ENCODE measurements at regions not wholly inside any gene's neighbourhood (a gene's known extent, or its start where the extent isn't known, plus 50 kb on each side); places are given as distances from the start of the nearest gene placed in this dataset.
"Not testable (repeated sequence)": the region's sequence is repeated elsewhere in the genome, so short reads cannot be mapped to it uniquely, and the experiment has no call there.

DNA sequence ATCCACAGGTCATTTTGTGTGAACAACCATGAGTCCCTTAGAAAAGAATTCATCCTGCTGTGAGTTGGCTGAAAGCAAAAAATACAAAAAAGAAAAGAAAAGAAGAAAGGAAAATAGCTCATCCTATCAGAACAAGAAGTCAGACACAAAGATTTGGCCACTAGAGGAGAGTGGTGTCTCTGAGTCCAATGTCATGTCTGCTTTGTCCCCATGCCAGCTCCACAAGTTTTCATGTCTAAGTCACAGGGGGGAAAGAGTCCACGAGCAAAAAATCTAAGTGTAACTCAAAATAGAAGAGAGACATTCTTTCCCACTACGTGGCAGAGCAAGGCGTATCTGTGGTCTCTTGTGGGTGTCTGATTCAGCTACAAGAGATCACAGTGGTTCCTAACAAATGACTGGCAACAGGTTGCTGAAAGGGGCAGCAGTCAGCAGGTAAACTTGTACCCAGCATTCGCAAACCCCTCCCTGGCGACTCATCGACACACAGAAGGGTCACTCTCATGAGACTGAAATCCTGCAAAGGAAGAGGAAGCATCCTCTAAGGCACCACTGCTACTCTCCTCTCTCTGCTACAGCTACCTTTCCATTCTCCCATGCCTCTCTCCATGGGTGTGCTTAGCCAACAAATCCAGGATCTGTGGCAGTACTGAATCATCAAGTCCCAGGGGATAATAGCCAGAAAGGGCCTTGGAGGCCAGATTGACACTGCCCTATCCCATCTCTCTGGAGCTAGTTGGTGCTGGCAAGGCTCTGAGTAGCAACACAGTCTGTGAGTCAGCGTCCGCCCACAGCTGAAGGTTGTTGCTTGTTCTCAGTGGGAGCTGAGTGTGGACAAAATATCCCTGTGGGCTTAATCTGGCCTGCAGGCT lies 123.0 kb upstream of the SLC39A10 start:
- no peaks in the 10 kb centered on the region for H3K27me3 ChIP-seq
- TF ChIP-seq, protein P1, sequence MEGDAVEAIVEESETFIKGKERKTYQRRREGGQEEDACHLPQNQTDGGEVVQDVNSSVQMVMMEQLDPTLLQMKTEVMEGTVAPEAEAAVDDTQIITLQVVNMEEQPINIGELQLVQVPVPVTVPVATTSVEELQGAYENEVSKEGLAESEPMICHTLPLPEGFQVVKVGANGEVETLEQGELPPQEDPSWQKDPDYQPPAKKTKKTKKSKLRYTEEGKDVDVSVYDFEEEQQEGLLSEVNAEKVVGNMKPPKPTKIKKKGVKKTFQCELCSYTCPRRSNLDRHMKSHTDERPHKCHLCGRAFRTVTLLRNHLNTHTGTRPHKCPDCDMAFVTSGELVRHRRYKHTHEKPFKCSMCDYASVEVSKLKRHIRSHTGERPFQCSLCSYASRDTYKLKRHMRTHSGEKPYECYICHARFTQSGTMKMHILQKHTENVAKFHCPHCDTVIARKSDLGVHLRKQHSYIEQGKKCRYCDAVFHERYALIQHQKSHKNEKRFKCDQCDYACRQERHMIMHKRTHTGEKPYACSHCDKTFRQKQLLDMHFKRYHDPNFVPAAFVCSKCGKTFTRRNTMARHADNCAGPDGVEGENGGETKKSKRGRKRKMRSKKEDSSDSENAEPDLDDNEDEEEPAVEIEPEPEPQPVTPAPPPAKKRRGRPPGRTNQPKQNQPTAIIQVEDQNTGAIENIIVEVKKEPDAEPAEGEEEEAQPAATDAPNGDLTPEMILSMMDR (IDR thresholded peaks at IDR 0.05), result no peak
- peak overlapping the region; percentile 61 to 79 for H3K27ac ChIP-seq
- ATAC-seq, result peak; percentile 74
- no peaks in the 10 kb centered on the region for H3K36me3 ChIP-seq
- H3K4me3 ChIP-seq, result no peak overlapping the region
- peaks cover 5 to 56% of the 10 kb centered on the region in 2 donors for H3K4me1 ChIP-seq
- H3K9me3 ChIP-seq, result no peaks in the 10 kb centered on the region
- DNase-seq, result peak in 2 of 4 donors; percentile 58 to 64
- intact Hi-C loops (cut with DNase I), result no loop called here

DNA sequence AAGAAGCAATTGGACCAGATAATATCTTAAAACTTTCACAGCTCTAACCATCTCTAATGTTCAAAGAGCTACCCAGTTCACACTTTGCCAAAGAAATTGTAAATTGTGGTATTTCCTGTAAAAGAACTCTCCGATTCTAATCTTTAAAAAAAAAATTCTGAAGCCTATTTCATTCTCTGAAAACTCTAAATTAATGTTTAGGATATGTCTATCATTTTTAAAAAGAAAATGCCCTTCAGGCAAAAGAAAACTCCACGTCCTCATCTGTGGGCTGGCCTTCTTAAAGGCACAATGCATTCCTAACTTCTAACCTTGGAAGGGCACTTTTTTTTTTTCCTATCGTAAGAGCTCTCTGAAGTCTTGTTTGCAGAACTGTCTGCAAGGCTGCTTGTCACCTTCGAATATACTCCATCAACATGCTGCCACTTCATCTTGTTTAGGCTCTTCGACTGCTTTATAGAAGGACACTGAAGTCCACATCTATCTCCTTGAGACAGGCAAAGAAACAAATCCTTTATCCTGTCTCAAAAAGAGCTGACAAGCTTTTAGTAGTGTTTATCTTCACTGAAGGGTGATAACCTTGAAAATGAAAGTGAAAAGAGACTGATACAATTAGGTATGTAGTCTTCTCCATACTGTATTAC lies 124.3 kb upstream of the SLC39A10 start:
- intact Hi-C loops (cut with DNase I), result no loop called here
- TF ChIP-seq, protein P1 (IDR thresholded peaks at IDR 0.05), result no peak
- ATAC-seq (peak; percentile 75), DNase-seq (no peak)
- H3K4me3 ChIP-seq, result peak overlapping the region in 1 of 2 donors; percentile 14
- H3K36me3 ChIP-seq, result no peaks in the 10 kb centered on the region
- H3K9me3 ChIP-seq, result no peaks in the 10 kb centered on the region
- H3K4me1 ChIP-seq, result peaks cover 5 to 56% of the 10 kb centered on the region in 2 donors
- no peaks in the 10 kb centered on the region for H3K27me3 ChIP-seq
- peak overlapping the region; percentile 48 to 79 for H3K27ac ChIP-seq

- no peaks in the 10 kb centered on the region for H3K27me3 ChIP-seq
- peaks cover 5 to 51% of the 10 kb centered on the region in 2 donors for H3K4me1 ChIP-seq
- H3K27ac ChIP-seq, result peak overlapping the region in 1 of 2 donors; percentile 79
- H3K36me3 ChIP-seq, result no peaks in the 10 kb centered on the region
- intact Hi-C loops (cut with DNase I), result no loop called here
- TF ChIP-seq, protein P1 (IDR thresholded peaks at IDR 0.05), result no peak
- H3K4me3 ChIP-seq, result no peak overlapping the region
- H3K9me3 ChIP-seq, result no peaks in the 10 kb centered on the region
- DNase-seq (no peak), ATAC-seq (no peak)
Observed at GRCh38 chr2:195532255-195532627, 124.8 kb upstream of the SLC39A10 start.

DNA sequence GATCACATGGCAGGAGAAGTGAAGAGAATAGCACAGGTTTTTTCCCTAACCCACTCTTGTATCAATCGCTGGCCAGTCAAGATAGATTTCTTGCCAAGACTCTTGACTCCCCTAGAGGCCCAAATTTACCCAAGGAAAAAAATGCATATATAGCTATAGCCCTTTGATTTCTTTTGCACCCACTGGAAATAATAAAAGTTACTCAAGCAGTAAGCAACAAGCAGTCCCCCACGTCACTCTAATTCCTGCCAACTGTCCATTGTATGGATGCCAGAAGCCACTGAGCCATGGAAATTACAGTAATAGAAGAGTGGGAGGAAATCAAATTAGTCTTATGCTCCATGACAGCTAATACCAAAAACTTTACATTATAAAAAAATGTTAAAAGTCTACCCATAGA lies 125.3 kb upstream of the SLC39A10 start:
- no peak for DNase-seq
- Histone ChIP-seq H3K4me1 (peaks cover 5 to 46% of the 10 kb centered on the region in 2 donors), H3K36me3 (no peaks in the 10 kb centered on the region), H3K4me3 (no peak overlapping the region), H3K9me3 (no peaks in the 10 kb centered on the region), H3K27ac (no peak overlapping the region), H3K27me3 (no peaks in the 10 kb centered on the region)
- intact Hi-C loops (cut with DNase I), result no loop called here
- TF ChIP-seq, protein P1 (IDR thresholded peaks at IDR 0.05), result no peak
- ATAC-seq, result no peak

GRCh38 chr2:195523242-195523641 lies 133.8 kb upstream of the SLC39A10 start:
- H3K27ac ChIP-seq; H3K27me3 ChIP-seq; H3K9me3 ChIP-seq; H3K36me3 ChIP-seq; H3K4me3 ChIP-seq; intact Hi-C loops (cut with DNase I); ATAC-seq; DNase-seq; H3K4me1 ChIP-seq: not testable (repeated sequence)

All from left lung (tissue), 4 donors.